ENCODE measurements at regions not wholly inside any gene's neighbourhood (a gene's known extent, or its start where the extent isn't known, plus 50 kb on each side); places are given as distances from the start of the nearest gene placed in this dataset.
A peak's percentile ranks its signal among the peaks of the same experiment; 100 is the strongest.

DNA sequence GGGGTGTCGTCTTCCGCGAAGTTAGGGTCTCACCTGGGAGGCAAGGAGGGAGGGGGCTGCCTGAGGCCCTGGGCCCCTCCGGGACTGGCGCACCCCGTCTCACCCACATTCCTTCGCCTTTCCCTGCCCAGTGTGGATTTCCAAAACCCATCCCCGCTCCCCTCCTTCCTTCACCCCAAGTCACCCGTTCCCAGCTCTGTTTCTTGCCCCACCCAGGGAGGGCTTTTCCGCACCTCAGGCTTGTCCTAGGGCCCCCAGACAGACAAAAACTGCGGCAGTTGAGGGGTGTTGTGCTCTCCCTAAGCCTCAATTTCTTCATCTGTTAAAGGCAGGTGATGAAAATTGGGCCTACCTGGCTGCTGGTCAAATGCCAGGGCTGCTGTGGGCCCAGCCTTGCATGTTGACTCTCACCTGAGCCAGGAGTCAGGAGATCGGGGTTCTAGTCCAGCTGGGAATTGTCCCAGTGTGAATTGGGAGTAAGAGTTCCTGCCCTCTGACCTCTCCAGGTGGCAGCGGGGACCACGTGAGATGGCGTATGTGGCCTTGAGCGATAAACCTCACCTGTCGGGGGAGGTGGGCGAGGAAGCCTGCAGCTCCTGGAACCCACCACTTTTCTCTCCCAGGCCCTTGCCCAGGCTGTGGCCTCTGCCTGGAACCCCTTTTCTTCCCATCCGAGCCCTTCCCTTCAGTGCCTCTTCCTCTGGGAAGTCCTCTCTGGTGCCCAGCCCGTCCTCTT lies 143.4 kb upstream of the IER5L start:
- H3K4me1 ChIP-seq = peaks cover 14 to 70% (median 39%) of the 10 kb centered on the region in 6 donors

DNA sequence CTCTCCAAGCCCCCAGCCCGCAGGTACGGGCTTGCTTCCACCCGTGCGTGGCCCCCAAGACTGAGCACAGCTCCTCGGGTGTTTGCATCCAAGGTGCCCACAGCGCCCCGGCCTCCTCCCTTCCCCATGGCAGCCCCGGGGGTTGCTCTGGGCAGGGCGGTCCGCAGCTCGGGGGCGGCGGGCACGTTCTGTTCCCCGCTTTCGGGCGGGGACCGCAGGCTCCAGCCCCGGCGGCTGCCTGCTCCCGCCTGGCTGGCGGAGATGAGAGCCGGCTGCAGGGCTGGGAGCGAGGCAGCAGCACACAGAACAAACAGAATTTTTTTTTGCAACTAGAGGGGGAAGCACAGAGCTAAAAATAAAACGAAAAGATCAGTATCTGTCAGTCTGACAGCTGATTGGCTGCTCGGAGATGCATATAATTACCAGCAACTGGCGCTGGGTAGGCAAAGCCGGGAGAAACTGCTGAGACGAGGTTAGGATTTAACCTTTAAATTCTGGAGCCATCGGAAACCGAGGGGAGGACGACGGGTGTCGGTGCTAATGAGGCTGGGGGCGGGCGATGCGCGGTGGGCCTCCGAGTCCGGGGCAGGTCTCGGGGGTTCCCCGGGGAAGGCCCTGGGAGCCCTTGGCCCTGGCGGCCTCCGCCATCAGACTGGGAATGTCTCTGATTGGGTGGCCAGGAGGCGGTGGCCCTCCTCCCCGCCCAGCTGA lies 142.7 kb upstream of the IER5L start:
- intact Hi-C loops (cut with DNase I; ENCODE audit: low total_unique reads) = no loop called here
- H3K27ac ChIP-seq = peak overlapping the region; percentile 27 to 84 (median 80)
- DNase-seq = peak; percentile 86
- TF ChIP-seq, protein P1, sequence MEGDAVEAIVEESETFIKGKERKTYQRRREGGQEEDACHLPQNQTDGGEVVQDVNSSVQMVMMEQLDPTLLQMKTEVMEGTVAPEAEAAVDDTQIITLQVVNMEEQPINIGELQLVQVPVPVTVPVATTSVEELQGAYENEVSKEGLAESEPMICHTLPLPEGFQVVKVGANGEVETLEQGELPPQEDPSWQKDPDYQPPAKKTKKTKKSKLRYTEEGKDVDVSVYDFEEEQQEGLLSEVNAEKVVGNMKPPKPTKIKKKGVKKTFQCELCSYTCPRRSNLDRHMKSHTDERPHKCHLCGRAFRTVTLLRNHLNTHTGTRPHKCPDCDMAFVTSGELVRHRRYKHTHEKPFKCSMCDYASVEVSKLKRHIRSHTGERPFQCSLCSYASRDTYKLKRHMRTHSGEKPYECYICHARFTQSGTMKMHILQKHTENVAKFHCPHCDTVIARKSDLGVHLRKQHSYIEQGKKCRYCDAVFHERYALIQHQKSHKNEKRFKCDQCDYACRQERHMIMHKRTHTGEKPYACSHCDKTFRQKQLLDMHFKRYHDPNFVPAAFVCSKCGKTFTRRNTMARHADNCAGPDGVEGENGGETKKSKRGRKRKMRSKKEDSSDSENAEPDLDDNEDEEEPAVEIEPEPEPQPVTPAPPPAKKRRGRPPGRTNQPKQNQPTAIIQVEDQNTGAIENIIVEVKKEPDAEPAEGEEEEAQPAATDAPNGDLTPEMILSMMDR (IDR thresholded peaks at IDR 0.05 in 8 of 11, conservative IDR thresholded peaks at IDR 0.05 in 3 of 11) = peak in 6 of 11 experiments; percentile 25 to 48 (median 40)
- TF ChIP-seq POLR2AphosphoS5 (IDR thresholded peaks at IDR 0.05) = peak; percentile 54 to 78 (median 73)
- no peak for TF ChIP-seq POLR2A (IDR thresholded peaks at IDR 0.05)
- WGBS, 5 donors = 2 to 9% (median 3%) methylated on average over 41 to 46 of the region's 46 CpGs
- peaks cover 14 to 74% (median 39%) of the 10 kb centered on the region in 6 donors for H3K4me1 ChIP-seq
- no peaks in the 10 kb centered on the region for H3K9me3 ChIP-seq
- peaks cover 0 to 23% (median 0%) of the 10 kb centered on the region in 7 donors for H3K27me3 ChIP-seq (replicated peaks in 1 of 7)
- H3K4me3 ChIP-seq = peak overlapping the region; percentile 0 to 68 (median 36)
- no peaks in the 10 kb centered on the region for H3K36me3 ChIP-seq

More for the DNA sequence above, 143.4 kb upstream of the IER5L start:
- intact Hi-C loops (cut with DNase I; ENCODE audit: low total_unique reads) = no loop called here
- DNase-seq = no peak
- Histone ChIP-seq H3K9me3 (no peaks in the 10 kb centered on the region), H3K4me3 (peak overlapping the region in 6 of 8 donors; percentile 33 to 68 (median 40)), H3K36me3 (no peaks in the 10 kb centered on the region), H3K27ac (peak overlapping the region; percentile 27 to 84 (median 80)), H3K27me3 (replicated peaks in 1 of 7) (peaks cover 0 to 23% (median 0%) of the 10 kb centered on the region in 7 donors)
- no peak for TF ChIP-seq POLR2A (IDR thresholded peaks at IDR 0.05)
- no peak for TF ChIP-seq POLR2AphosphoS5 (IDR thresholded peaks at IDR 0.05)
- TF ChIP-seq, protein P1 (IDR thresholded peaks at IDR 0.05 in 8 of 11, conservative IDR thresholded peaks at IDR 0.05 in 3 of 11) = no peak
- WGBS, 5 donors = 79 to 92% (median 85%) methylated on average over 15 to 20 of the region's 20 CpGs

DNA sequence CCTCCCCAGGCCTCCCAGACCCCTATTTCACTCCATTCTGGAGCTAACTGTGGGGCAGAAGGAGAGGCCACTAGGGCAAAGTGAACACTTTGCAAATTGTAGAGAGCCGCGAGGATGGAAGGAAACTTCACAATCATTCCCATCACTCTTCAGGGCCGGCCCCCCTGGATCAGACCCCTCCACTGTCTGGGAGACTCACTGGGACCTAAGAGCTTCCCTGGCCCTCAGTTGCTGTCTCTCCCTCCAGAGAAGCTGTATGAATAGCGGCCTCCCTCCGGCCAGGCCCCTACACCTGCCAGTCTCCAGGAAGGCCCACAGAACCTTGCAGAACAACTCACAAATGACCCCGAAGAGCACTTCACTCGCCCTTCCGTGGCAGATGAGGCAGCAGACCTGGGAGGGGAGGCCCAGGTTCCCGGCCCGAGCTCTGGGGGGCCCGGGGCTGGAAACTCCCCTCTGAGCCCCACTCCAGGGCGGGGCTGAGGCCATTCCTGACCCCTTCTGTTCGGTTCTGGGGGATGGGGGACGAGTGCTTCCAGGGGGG lies 141.9 kb upstream of the IER5L start:
- WGBS, 5 donors = 27 to 48% (median 41%) methylated on average over 11 to 14 of the region's 14 CpGs
- intact Hi-C loops (cut with DNase I; ENCODE audit: low total_unique reads) = no loop called here
- Histone ChIP-seq H3K27me3 (replicated peaks in 1 of 7) (peaks cover 0 to 23% (median 0%) of the 10 kb centered on the region in 7 donors), H3K9me3 (no peaks in the 10 kb centered on the region), H3K27ac (peak overlapping the region; percentile 27 to 84 (median 80)), H3K36me3 (no peaks in the 10 kb centered on the region), H3K4me3 (peak overlapping the region in 6 of 8 donors; percentile 0 to 68 (median 40)), H3K4me1 (peaks cover 14 to 77% (median 39%) of the 10 kb centered on the region in 6 donors)
- TF ChIP-seq, protein P1 (IDR thresholded peaks at IDR 0.05 in 8 of 11, conservative IDR thresholded peaks at IDR 0.05 in 3 of 11) = no peak
- TF ChIP-seq POLR2AphosphoS5 (IDR thresholded peaks at IDR 0.05) = no peak
- no peak for TF ChIP-seq POLR2A (IDR thresholded peaks at IDR 0.05)
- no peak for DNase-seq
